ENCODE measurements at regions not wholly inside any gene's neighbourhood (a gene's known extent, or its start where the extent isn't known, plus 50 kb on each side); places are given as distances from the start of the nearest gene placed in this dataset.

DNA sequence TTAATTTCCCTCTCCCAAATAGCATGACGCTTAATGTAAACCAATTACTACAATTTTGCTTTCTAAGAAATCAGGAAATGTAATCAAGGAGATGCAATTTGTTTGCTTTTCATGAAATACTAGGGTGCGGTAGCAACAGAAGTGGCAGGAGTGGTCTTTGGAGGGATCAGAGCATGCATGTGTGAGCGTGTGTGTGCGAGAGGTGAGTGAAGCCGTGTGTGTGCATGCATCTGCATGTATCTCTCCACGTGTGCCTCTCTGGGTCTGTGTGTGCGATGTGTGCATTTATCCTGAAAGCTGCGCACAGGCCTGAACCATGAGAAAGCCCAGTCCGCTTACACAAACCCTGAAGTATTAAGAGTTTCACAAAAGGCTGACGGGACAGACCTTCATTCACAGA, 249.8 kb upstream of the C1orf174 start:
- Histone ChIP-seq H3K9ac (ENCODE audit: low read depth, low read length) (no peak overlapping the region), H3K36me3 (ENCODE audit: control insufficient read depth, insufficient read depth, low read length) (peaks cover 2% of the 10 kb centered on the region), H3K4me1 (ENCODE audit: control insufficient read depth, insufficient read depth, low read length) (no peaks in the 10 kb centered on the region), H3K9me3 (ENCODE audit: control insufficient read depth, insufficient read depth, low read length) (no peaks in the 10 kb centered on the region), H3K27me3 (ENCODE audit: control insufficient read depth, insufficient read depth, low read length) (no peaks in the 10 kb centered on the region), H3K4me3 (ENCODE audit: low read depth, low read length) (no peak overlapping the region)

DNA sequence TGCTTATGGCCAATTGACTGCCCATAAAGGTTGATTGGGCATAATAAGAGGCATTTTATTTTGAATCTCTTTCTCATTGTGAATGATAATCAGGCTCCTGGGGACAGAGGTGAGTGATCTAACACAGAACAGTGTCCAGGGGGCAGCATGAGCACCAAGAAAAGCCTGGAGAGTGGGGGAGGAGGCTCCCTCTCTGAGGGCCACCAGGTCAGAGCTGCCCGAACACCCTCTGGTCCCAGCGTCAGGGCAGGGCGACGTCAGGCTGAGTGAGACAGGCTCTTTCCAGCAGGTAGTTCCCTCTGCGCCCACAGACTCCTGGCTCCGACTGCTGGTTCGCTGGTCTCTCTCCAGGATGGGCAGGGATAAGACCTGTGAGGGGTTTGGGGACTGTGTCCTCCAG, 250.2 kb upstream of the C1orf174 start:
- no peak overlapping the region for H3K4me3 ChIP-seq (ENCODE audit: low read depth, low read length)
- H3K27me3 ChIP-seq (ENCODE audit: control insufficient read depth, insufficient read depth, low read length) = no peaks in the 10 kb centered on the region
- H3K4me1 ChIP-seq (ENCODE audit: control insufficient read depth, insufficient read depth, low read length) = no peaks in the 10 kb centered on the region
- no peak overlapping the region for H3K9ac ChIP-seq (ENCODE audit: low read depth, low read length)
- H3K9me3 ChIP-seq (ENCODE audit: control insufficient read depth, insufficient read depth, low read length) = no peaks in the 10 kb centered on the region
- H3K36me3 ChIP-seq (ENCODE audit: control insufficient read depth, insufficient read depth, low read length) = peaks cover 2% of the 10 kb centered on the region

GRCh38 chr1:4152266-4152665, 252.2 kb upstream of the C1orf174 start:
- Histone ChIP-seq H3K4me3 (ENCODE audit: low read depth, low read length) (no peak overlapping the region), H3K9me3 (ENCODE audit: control insufficient read depth, insufficient read depth, low read length) (no peaks in the 10 kb centered on the region), H3K36me3 (ENCODE audit: control insufficient read depth, insufficient read depth, low read length) (peaks cover 2% of the 10 kb centered on the region), H3K4me1 (ENCODE audit: control insufficient read depth, insufficient read depth, low read length) (no peaks in the 10 kb centered on the region), H3K9ac (ENCODE audit: low read depth, low read length) (no peak overlapping the region), H3K27me3 (ENCODE audit: control insufficient read depth, insufficient read depth, low read length) (no peaks in the 10 kb centered on the region)

- Histone ChIP-seq H3K4me1 (ENCODE audit: control insufficient read depth, insufficient read depth, low read length) (no peaks in the 10 kb centered on the region), H3K9me3 (ENCODE audit: control insufficient read depth, insufficient read depth, low read length) (no peaks in the 10 kb centered on the region), H3K36me3 (ENCODE audit: control insufficient read depth, insufficient read depth, low read length) (peaks cover 2% of the 10 kb centered on the region), H3K9ac (ENCODE audit: low read depth, low read length) (no peak overlapping the region), H3K4me3 (ENCODE audit: low read depth, low read length) (no peak overlapping the region), H3K27me3 (ENCODE audit: control insufficient read depth, insufficient read depth, low read length) (no peaks in the 10 kb centered on the region)
These were observed 253.5 kb upstream of the C1orf174 start for GRCh38 chr1:4153571-4153970.

DNA sequence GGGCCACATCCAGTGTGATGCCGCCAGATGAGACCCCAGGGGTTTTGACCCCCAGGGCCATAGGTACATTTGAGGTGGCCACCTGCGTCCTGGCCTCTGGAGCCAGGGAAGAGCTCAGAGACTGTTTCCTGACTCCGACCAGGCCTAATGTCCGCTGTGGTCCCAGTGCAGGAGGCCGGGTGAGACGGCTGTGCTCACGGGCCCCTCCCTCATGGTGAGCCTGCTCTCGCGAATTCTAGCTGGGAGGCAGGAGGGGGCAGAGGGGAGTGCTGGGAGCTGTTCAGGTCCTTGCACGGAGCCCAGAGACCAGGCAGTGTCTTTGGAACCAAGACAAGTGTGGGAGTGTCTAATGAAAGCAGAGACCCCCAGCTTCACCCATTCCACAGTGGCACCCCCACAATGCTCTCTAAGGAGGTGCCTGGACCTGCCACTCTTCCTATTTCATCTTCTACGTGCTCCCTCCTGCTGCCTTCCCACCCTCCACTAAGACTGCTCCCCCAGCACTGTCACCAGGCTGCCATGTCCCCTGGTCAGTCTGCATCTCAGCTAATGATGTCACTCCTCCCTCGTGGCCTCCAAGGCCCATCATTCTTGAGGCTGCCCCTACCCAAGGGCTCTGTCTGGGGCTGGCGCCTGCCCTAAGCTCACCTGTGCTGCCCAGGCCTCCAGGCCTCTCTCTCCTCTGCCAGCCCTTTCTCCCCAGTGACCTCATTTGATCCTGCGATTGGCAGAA, 256.3 kb upstream of the C1orf174 start:
- Histone ChIP-seq H3K4me3 (ENCODE audit: low read depth, low read length) (no peak overlapping the region), H3K9ac (ENCODE audit: low read depth, low read length) (no peak overlapping the region), H3K36me3 (ENCODE audit: control insufficient read depth, insufficient read depth, low read length) (peaks cover 2% of the 10 kb centered on the region), H3K4me1 (ENCODE audit: control insufficient read depth, insufficient read depth, low read length) (no peaks in the 10 kb centered on the region), H3K27me3 (ENCODE audit: control insufficient read depth, insufficient read depth, low read length) (no peaks in the 10 kb centered on the region), H3K9me3 (ENCODE audit: control insufficient read depth, insufficient read depth, low read length) (no peaks in the 10 kb centered on the region)

- no peak overlapping the region for H3K4me3 ChIP-seq (ENCODE audit: low read depth, low read length)
- H3K9ac ChIP-seq (ENCODE audit: low read depth, low read length) = no peak overlapping the region
- H3K36me3 ChIP-seq (ENCODE audit: control insufficient read depth, insufficient read depth, low read length) = no peaks in the 10 kb centered on the region
- no peaks in the 10 kb centered on the region for H3K4me1 ChIP-seq (ENCODE audit: control insufficient read depth, insufficient read depth, low read length)
- H3K9me3 ChIP-seq (ENCODE audit: control insufficient read depth, insufficient read depth, low read length) = no peaks in the 10 kb centered on the region
- no peaks in the 10 kb centered on the region for H3K27me3 ChIP-seq (ENCODE audit: control insufficient read depth, insufficient read depth, low read length)
These were observed 260.1 kb upstream of the C1orf174 start for GRCh38 chr1:4160181-4160580.

- no peaks in the 10 kb centered on the region for H3K27me3 ChIP-seq (ENCODE audit: control insufficient read depth, insufficient read depth, low read length)
- no peak overlapping the region for H3K9ac ChIP-seq (ENCODE audit: low read depth, low read length)
- H3K9me3 ChIP-seq (ENCODE audit: control insufficient read depth, insufficient read depth, low read length) = no peaks in the 10 kb centered on the region
- no peaks in the 10 kb centered on the region for H3K36me3 ChIP-seq (ENCODE audit: control insufficient read depth, insufficient read depth, low read length)
- H3K4me3 ChIP-seq (ENCODE audit: low read depth, low read length) = no peak overlapping the region
- H3K4me1 ChIP-seq (ENCODE audit: control insufficient read depth, insufficient read depth, low read length) = no peaks in the 10 kb centered on the region
These were observed 261.4 kb upstream of the C1orf174 start for GRCh38 chr1:4161366-4162006.

DNA sequence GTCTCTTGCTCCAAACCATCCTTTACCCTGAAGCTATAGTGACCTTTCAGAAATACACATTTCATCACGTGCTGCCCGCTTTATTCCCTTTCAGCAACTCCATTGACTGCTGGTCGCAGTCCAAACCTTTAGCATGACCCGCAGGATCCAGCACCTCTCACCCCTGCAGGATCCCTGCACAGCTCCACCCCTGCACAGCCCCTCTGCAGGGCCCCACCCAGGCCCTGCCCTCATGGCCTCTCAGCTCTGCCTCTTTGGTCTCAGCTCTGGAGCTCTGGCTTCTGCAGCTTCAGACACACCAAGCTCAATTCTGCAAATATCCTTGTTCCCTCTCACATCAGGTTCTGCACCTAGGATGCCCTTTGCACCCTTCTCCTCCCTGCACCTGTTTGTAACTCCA, 264.9 kb upstream of the C1orf174 start:
- H3K27me3 ChIP-seq (ENCODE audit: control insufficient read depth, insufficient read depth, low read length) = no peaks in the 10 kb centered on the region
- H3K9me3 ChIP-seq (ENCODE audit: control insufficient read depth, insufficient read depth, low read length) = no peaks in the 10 kb centered on the region
- H3K9ac ChIP-seq (ENCODE audit: low read depth, low read length) = no peak overlapping the region
- H3K4me3 ChIP-seq (ENCODE audit: low read depth, low read length) = no peak overlapping the region
- no peaks in the 10 kb centered on the region for H3K36me3 ChIP-seq (ENCODE audit: control insufficient read depth, insufficient read depth, low read length)
- no peaks in the 10 kb centered on the region for H3K4me1 ChIP-seq (ENCODE audit: control insufficient read depth, insufficient read depth, low read length)

GRCh38 chr1:4165686-4166300, 265.7 kb upstream of the C1orf174 start:
- no peaks in the 10 kb centered on the region for H3K36me3 ChIP-seq (ENCODE audit: control insufficient read depth, insufficient read depth, low read length)
- H3K4me1 ChIP-seq (ENCODE audit: control insufficient read depth, insufficient read depth, low read length) = no peaks in the 10 kb centered on the region
- no peak overlapping the region for H3K4me3 ChIP-seq (ENCODE audit: low read depth, low read length)
- no peaks in the 10 kb centered on the region for H3K9me3 ChIP-seq (ENCODE audit: control insufficient read depth, insufficient read depth, low read length)
- no peaks in the 10 kb centered on the region for H3K27me3 ChIP-seq (ENCODE audit: control insufficient read depth, insufficient read depth, low read length)
- H3K9ac ChIP-seq (ENCODE audit: low read depth, low read length) = no peak overlapping the region

DNA sequence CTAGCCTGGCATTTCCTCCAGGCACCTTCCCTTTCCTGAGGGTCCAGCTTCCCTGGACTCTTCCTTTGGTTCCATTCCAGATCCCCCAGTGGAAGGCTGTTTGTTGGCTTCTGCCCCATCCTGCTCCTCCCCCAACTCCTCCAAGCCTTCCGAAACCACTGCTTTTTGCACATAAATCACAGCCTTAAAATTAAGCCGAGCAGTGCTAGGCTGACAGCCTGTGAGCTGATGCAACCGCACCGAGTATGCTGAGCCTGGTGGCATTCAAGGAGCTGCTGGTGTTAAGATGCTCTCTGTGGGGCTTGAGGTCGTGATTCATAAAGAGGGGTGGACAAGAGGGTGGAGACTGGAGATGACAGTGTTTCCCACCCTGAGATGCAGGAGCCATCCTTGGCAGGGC, 266.6 kb upstream of the C1orf174 start:
- Histone ChIP-seq H3K27me3 (ENCODE audit: control insufficient read depth, insufficient read depth, low read length) (no peaks in the 10 kb centered on the region), H3K4me3 (ENCODE audit: low read depth, low read length) (no peak overlapping the region), H3K4me1 (ENCODE audit: control insufficient read depth, insufficient read depth, low read length) (no peaks in the 10 kb centered on the region), H3K9me3 (ENCODE audit: control insufficient read depth, insufficient read depth, low read length) (no peaks in the 10 kb centered on the region), H3K36me3 (ENCODE audit: control insufficient read depth, insufficient read depth, low read length) (no peaks in the 10 kb centered on the region), H3K9ac (ENCODE audit: low read depth, low read length) (no peak overlapping the region)

DNA sequence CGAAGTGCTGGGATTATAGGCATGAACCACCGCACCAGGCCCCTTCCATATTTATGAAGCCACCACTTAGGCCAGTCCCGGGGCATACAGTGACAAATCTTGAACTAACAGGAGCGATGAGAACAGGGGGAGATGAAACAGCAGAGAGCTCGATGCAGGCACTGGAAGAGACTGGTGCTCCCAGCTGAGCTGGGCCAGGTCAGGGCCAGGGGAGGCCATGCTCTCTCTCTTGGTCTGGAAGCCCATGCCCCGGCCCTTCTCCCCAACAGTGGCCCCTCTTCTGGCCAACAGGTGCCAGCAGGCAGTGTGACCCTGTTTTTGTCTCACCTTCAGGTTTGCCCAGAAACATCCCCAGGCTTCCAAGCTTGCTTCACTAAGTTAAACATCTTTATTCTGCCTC, 269.9 kb upstream of the C1orf174 start:
- H3K27me3 ChIP-seq (ENCODE audit: control insufficient read depth, insufficient read depth, low read length) = no peaks in the 10 kb centered on the region
- peaks cover 8% of the 10 kb centered on the region for H3K9me3 ChIP-seq (ENCODE audit: control insufficient read depth, insufficient read depth, low read length)
- no peaks in the 10 kb centered on the region for H3K36me3 ChIP-seq (ENCODE audit: control insufficient read depth, insufficient read depth, low read length)
- no peaks in the 10 kb centered on the region for H3K4me1 ChIP-seq (ENCODE audit: control insufficient read depth, insufficient read depth, low read length)
- H3K4me3 ChIP-seq (ENCODE audit: low read depth, low read length) = no peak overlapping the region
- H3K9ac ChIP-seq (ENCODE audit: low read depth, low read length) = no peak overlapping the region
